GM12873 (cell line): ENCODE measurements at regions not wholly inside any gene's neighbourhood (a gene's known extent, or its start where the extent isn't known, plus 50 kb on each side); places are given as distances from the start of the nearest gene placed in this dataset.

Experiments used
- CTCF ChIP-seq: IDR thresholded peaks from 2 replicates; pipeline ENCODE4 v1.5.1; 2012; ENCODE audit warnings: low read depth, mild to moderate bottlenecking, moderate library complexity, low read length, control low read depth; ENCODE audit not compliant: insufficient read depth; ENCODE audit errors: missing control alignments

- TF ChIP-seq CTCF = no peak
These were observed 563.0 kb upstream of the SPRY2 start for GRCh38 chr13:80903911-80904310.

- TF ChIP-seq CTCF = no peak
These were observed 560.6 kb upstream of the SPRY2 start for GRCh38 chr13:80901530-80901929.

GRCh38 chr13:80901111-80901510 is 560.2 kb upstream of the SPRY2 start:
- no peak for TF ChIP-seq CTCF

- TF ChIP-seq CTCF = no peak
These were observed 559.6 kb upstream of the SPRY2 start for GRCh38 chr13:80900561-80900960.

GRCh38 chr13:80894917-80895316 is 554.0 kb upstream of the SPRY2 start:
- no peak for TF ChIP-seq CTCF

GRCh38 chr13:80889829-80890228 is 548.9 kb upstream of the SPRY2 start:
- TF ChIP-seq CTCF = no peak

GRCh38 chr13:80888390-80888789 is 547.5 kb upstream of the SPRY2 start:
- no peak for TF ChIP-seq CTCF
